ENCODE measurements at regions not wholly inside any gene's neighbourhood (a gene's known extent, or its start where the extent isn't known, plus 50 kb on each side); places are given as distances from the start of the nearest gene placed in this dataset.

DNA sequence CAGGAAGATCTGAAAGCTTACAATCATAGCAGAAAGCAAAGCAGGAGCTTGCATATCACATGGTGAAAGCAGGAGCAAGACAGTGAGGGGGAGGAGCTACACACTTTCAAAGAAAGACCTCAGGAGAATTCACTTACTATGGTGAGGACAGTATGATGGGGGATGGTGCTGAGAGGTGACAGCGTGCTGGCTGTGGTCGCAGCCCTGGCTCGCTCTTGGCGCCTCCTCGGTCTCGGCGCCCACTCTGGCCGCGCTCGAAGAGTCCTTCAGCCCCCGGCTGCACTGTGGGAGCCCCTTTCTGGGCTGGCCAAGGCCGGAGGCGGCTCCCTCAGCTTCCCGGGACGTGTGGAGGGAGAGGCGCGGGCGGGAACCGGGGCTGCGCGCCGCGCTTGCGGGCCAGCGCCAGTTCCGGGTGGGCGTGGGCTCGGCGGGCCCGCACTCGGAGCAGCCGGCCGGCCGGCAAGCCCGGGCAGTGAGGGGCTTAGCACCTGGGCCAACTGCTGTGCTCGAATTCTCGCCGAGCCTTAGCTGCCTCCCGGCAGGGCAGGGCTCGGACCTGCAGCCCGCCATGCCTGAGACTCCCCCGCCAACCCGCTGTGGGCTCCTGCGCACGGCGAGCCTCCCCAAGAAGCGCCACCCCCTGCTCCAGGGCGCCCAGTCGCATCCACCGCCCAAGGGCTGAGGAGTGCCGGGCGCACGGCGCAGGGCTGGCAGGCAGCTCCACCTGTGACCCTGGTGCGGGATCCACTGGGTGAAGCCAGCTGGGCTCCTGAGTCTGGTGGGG lies 131.9 kb upstream of the SPATS2L start:
- Histone ChIP-seq H3K9ac (ENCODE audit: low read depth, low read length) (no peak overlapping the region), H3K4me3 (ENCODE audit: low read length) (no peak overlapping the region), H3K27ac (ENCODE audit: low read depth, low read length) (no peak overlapping the region), H3K9me3 (ENCODE audit: insufficient read depth, low read depth, low read length) (no peaks in the 10 kb centered on the region), H3K27me3 (ENCODE audit: insufficient read depth, low read length) (no peaks in the 10 kb centered on the region), H3K4me1 (ENCODE audit: insufficient read depth, low read length) (peaks cover 4% of the 10 kb centered on the region; the same call in 1 of the 2 replicates), H3K36me3 (ENCODE audit: insufficient read depth, low read length) (no peaks in the 10 kb centered on the region)
- 96% methylated on average over 55 of the region's 55 CpGs for WGBS

DNA sequence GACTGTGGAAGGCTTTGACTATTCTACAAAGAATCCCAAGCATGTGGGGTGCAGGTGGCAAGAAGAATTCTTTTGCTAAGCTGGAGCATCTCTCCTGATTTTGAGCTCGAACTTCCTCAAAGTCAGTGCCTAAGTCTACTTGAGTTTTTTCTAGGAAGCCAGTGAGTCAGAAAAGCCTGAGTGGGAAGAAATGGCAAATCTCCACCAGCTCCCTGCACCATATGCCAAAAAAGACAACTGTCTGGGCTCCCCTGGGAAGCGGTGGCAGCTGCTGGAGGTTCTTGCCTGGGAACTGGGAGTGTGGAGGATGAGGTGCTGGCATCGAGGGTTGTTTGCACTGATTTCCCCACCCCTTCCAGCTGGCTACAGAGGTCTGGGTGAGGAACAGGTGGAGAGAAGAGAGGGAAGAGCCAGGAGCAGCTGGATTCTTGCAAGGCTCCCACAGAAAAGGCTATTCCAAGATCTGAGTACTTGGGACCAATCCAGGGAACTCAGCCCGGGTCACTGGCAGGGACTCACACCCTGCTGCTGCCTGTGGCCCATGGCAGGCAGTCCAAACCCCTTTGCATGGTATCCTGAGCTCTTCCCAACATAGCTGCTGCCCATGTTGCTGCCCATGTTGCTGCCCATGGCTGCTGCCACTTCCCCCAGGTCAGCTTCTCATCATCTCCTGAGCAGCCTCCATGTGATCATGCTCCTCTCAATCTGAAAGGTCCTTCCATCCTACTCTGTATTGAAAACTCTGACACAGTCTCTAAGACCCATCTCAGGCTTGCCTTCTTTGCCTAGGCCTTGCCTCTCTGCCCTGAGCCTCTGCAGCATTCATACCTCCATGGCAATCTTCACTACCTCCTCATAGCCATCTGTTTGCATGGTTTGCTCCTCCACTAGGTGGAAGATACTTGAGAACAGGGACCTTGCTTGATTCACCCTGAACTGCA lies 128.3 kb upstream of the SPATS2L start:
- Histone ChIP-seq H3K27ac (ENCODE audit: low read depth, low read length) (no peak overlapping the region), H3K4me1 (ENCODE audit: insufficient read depth, low read length) (peaks cover 4% of the 10 kb centered on the region; the same call in 1 of the 2 replicates), H3K36me3 (ENCODE audit: insufficient read depth, low read length) (no peaks in the 10 kb centered on the region), H3K9ac (ENCODE audit: low read depth, low read length) (no peak overlapping the region), H3K9me3 (ENCODE audit: insufficient read depth, low read depth, low read length) (0 out of 2 replicates have a peak, but pooled peaks cover 2% of the 10 kb centered on the region), H3K4me3 (ENCODE audit: low read length) (no peak overlapping the region), H3K27me3 (ENCODE audit: insufficient read depth, low read length) (no peaks in the 10 kb centered on the region)
- WGBS: 89% methylated on average over 4 of the region's 4 CpGs

DNA sequence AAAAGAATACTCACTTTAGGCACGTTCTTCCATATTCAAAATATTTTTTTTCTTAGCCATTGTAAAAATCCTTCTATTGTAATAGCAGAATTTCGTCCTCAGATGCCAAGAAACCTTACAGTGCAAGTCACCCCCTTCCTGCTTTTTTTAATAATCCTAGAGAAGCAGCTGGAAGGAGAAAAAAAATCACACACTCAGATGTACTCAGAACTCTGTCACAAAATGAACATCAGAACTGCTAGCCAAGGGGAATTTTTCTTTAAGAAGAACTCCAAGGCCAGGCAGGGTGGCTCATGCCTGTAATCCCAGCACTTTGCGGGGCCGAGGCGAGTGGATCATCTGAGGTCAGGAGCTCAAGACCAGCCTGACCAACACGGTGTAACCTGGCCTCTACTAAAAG lies 127.3 kb upstream of the SPATS2L start:
- 92% methylated on average over 5 of the region's 6 CpGs for WGBS

DNA sequence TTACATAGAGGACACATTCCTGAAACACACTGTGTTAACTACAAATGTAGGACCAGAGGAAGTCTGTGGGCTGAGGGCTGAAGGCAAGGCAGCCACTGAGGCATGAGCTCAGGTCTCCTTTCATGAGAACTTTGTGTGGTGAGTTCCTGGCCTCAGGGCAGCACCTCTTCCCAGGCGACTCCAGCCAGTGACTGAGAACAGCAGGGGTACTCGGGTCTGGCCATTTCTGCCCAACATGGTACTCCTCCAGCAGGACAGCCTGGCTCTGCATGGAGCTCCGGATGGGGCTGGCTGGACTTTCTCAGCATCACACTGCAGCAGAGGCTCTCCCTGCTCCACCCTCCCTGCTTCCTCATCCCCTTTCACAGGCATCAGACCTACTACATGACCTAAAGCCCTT lies 125.5 kb upstream of the SPATS2L start:
- no peak overlapping the region for H3K9ac ChIP-seq (ENCODE audit: low read depth, low read length)
- H3K9me3 ChIP-seq (ENCODE audit: insufficient read depth, low read depth, low read length): 0 out of 2 replicates have a peak, but pooled peaks cover 6% of the 10 kb centered on the region
- 80% methylated on average over 3 of the region's 3 CpGs for WGBS
- H3K36me3 ChIP-seq (ENCODE audit: insufficient read depth, low read length): no peaks in the 10 kb centered on the region
- peaks cover 8% of the 10 kb centered on the region for H3K4me1 ChIP-seq (ENCODE audit: insufficient read depth, low read length)
- no peaks in the 10 kb centered on the region for H3K27me3 ChIP-seq (ENCODE audit: insufficient read depth, low read length)
- no peak overlapping the region for H3K4me3 ChIP-seq (ENCODE audit: low read length)
- H3K27ac ChIP-seq (ENCODE audit: low read depth, low read length): no peak overlapping the region

More for the DNA sequence above, 127.3 kb upstream of the SPATS2L start:
- no peak overlapping the region for H3K27ac ChIP-seq (ENCODE audit: low read depth, low read length)
- H3K4me1 ChIP-seq (ENCODE audit: insufficient read depth, low read length): peaks cover 4% of the 10 kb centered on the region; the same call in 1 of the 2 replicates
- H3K36me3 ChIP-seq (ENCODE audit: insufficient read depth, low read length): no peaks in the 10 kb centered on the region
- no peak overlapping the region for H3K9ac ChIP-seq (ENCODE audit: low read depth, low read length)
- H3K4me3 ChIP-seq (ENCODE audit: low read length): no peak overlapping the region
- H3K9me3 ChIP-seq (ENCODE audit: insufficient read depth, low read depth, low read length): 0 out of 2 replicates have a peak, but pooled peaks cover 6% of the 10 kb centered on the region
- no peaks in the 10 kb centered on the region for H3K27me3 ChIP-seq (ENCODE audit: insufficient read depth, low read length)

DNA sequence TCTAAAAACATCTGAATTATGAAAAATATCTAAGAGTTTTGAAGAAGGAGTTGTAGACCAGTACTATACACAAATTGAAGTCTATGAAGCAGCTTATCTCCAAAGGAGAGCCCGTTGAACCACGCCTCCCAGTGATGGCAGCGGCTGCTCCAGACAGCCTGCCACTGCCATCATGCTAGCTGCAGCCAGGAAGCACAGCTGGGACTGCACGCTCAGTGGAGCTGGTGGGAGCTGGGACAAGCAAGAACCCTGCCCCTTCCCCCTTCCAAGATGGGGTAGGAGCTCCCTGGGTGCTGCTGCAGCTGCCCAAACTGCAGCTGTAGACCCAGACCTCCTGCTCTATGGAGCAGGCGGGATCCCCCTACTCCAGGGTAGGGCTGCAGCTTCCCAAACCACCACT lies 124.7 kb upstream of the SPATS2L start:
- WGBS: 95% methylated on average over 5 of the region's 5 CpGs
- Histone ChIP-seq H3K36me3 (ENCODE audit: insufficient read depth, low read length) (no peaks in the 10 kb centered on the region), H3K9me3 (ENCODE audit: insufficient read depth, low read depth, low read length) (0 out of 2 replicates have a peak, but pooled peaks cover 6% of the 10 kb centered on the region), H3K9ac (ENCODE audit: low read depth, low read length) (no peak overlapping the region), H3K27ac (ENCODE audit: low read depth, low read length) (no peak overlapping the region), H3K4me3 (ENCODE audit: low read length) (no peak overlapping the region), H3K4me1 (ENCODE audit: insufficient read depth, low read length) (peaks cover 10% of the 10 kb centered on the region), H3K27me3 (ENCODE audit: insufficient read depth, low read length) (no peaks in the 10 kb centered on the region)

DNA sequence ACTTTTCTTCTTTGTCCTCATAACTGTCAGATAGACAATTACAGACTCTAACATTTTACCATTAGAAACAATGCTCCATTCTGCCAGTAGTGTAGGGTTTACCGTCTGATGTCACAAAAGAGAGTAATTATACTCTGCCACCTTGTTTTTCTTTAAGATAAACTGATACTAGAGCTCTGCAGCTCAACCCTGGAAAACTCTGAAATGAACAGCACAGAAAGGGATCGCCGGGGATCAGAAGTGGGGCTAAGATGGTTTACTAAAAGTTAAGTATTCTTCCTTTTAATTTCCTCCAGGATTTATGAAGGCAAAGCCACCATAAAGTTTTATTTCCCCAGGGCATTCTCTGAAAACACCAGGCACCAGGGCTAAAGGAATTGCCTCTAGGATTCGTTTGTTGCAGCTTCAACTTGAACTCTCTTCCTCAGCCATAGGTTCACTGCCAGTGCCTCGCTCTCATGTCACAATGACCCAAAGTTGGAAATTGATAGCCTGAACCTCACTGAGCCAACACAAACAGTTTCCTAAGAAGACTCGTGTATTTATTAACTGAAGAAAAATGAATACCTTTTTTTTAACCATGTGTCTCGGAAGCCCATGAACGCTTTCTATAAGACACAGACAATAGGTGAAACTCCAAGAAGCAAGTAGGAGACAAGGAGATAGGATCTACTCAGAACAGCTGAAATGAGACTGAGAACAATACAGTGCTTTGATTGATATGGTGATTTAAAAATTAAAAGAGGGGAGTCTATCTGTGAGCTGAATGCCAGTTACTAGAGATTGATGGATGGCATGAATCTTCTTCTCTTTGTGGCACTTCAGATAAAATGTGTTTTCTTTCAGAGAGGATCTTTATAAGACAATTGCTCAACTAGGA lies 121.5 kb upstream of the SPATS2L start:
- Histone ChIP-seq H3K27ac (ENCODE audit: low read depth, low read length) (no peak overlapping the region), H3K4me3 (ENCODE audit: low read length) (no peak overlapping the region), H3K4me1 (ENCODE audit: insufficient read depth, low read length) (peaks cover 6% of the 10 kb centered on the region), H3K9ac (ENCODE audit: low read depth, low read length) (no peak overlapping the region), H3K9me3 (ENCODE audit: insufficient read depth, low read depth, low read length) (0 out of 2 replicates have a peak, but pooled peaks cover 6% of the 10 kb centered on the region), H3K27me3 (ENCODE audit: insufficient read depth, low read length) (no peaks in the 10 kb centered on the region), H3K36me3 (ENCODE audit: insufficient read depth, low read length) (no peaks in the 10 kb centered on the region)
- 97% methylated on average over 8 of the region's 8 CpGs for WGBS

DNA sequence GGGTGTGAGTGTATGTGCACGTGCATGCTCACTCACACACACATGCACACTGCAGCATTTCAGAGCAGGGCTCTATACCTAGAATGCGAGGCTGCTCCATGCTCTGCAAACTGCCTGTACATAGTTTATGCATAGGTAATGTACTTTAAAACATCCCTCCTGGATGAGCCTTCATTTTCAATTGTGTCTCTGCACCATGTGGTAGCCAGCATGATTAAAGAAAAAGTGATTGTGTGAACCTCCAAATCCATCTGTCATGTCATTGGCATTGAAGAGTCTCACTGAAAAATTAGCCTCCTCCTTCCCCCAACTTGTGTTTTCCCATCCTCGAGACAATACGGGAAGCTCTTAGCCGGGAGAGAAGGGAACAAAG lies 120.9 kb upstream of the SPATS2L start:
- Histone ChIP-seq H3K9me3 (ENCODE audit: insufficient read depth, low read depth, low read length) (0 out of 2 replicates have a peak, but pooled peaks cover 6% of the 10 kb centered on the region), H3K9ac (ENCODE audit: low read depth, low read length) (no peak overlapping the region), H3K4me1 (ENCODE audit: insufficient read depth, low read length) (peaks cover 6% of the 10 kb centered on the region), H3K27ac (ENCODE audit: low read depth, low read length) (no peak overlapping the region), H3K27me3 (ENCODE audit: insufficient read depth, low read length) (no peaks in the 10 kb centered on the region), H3K4me3 (ENCODE audit: low read length) (no peak overlapping the region), H3K36me3 (ENCODE audit: insufficient read depth, low read length) (no peaks in the 10 kb centered on the region)
- 82% methylated on average over 4 of the region's 5 CpGs for WGBS

DNA sequence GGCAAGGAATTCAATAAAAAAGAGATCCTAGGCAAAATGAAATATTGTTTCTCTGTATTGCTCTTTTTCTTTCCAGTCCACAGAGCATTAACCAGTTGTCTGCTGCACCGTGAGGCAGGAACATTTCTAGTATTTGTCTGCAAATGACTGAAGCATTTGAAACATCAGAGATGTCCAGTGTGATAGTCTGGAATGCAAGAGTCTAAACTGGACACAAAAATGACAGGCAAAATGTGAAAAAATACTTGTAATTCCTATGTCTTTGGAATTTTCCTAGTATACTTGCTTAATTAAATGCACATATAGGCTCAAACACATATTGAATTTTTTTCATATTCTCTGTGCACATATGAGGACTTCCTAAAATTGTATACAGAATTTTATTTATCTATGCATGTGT lies 120.5 kb upstream of the SPATS2L start:
- Histone ChIP-seq H3K4me3 (ENCODE audit: low read length) (no peak overlapping the region), H3K36me3 (ENCODE audit: insufficient read depth, low read length) (no peaks in the 10 kb centered on the region), H3K9me3 (ENCODE audit: insufficient read depth, low read depth, low read length) (0 out of 2 replicates have a peak, but pooled peaks cover 6% of the 10 kb centered on the region), H3K27me3 (ENCODE audit: insufficient read depth, low read length) (no peaks in the 10 kb centered on the region), H3K9ac (ENCODE audit: low read depth, low read length) (no peak overlapping the region), H3K4me1 (ENCODE audit: insufficient read depth, low read length) (peaks cover 6% of the 10 kb centered on the region), H3K27ac (ENCODE audit: low read depth, low read length) (no peak overlapping the region)
- WGBS: 93% methylated on average over 1 of the region's 1 CpG

DNA sequence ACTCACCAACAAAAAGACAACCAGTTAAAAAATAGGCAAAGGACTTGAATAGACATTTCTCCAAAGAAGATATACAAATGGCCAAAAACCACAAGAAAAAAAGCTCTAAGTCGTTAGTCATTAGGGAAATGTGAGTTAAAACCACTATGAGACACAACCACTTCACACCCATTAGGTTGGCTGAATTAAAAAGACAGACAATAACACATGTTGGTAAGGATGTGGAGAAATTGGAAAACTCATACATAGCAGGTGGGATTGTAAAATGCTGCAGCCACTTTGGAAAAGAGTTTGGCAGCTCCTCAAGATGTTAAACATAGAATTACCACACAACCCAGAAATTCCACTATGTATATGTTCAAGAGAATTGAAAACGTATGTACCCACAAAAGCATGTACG lies 117.6 kb upstream of the SPATS2L start:
- 100% methylated on average over 2 of the region's 3 CpGs for WGBS
- Histone ChIP-seq H3K27ac (ENCODE audit: low read depth, low read length) (no peak overlapping the region), H3K4me1 (ENCODE audit: insufficient read depth, low read length) (peaks cover 10% of the 10 kb centered on the region), H3K36me3 (ENCODE audit: insufficient read depth, low read length) (no peaks in the 10 kb centered on the region), H3K27me3 (ENCODE audit: insufficient read depth, low read length) (no peaks in the 10 kb centered on the region), H3K9me3 (ENCODE audit: insufficient read depth, low read depth, low read length) (no peaks in the 10 kb centered on the region), H3K9ac (ENCODE audit: low read depth, low read length) (no peak overlapping the region), H3K4me3 (ENCODE audit: low read length) (no peak overlapping the region)

DNA sequence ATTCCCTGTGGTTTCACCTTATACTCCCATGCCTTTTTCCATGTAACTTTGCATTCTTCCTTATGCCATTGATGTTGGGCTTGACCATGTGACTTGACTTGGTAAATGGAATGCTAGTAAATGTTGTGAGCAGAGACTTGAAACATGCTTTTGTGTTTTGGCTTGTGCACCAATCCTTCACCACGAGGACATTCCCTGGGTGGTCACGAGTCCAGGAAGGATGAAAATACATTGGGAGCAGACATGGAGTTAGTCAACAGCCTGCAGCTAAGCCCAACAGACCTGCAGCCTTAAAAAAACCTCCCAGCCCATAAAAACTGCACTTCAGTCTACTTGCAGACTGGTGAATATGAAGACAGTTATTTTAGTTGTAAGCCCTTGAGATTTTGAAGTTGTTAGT lies 116.5 kb upstream of the SPATS2L start:
- Histone ChIP-seq H3K4me1 (ENCODE audit: insufficient read depth, low read length) (peaks cover 10% of the 10 kb centered on the region), H3K27ac (ENCODE audit: low read depth, low read length) (no peak overlapping the region), H3K27me3 (ENCODE audit: insufficient read depth, low read length) (no peaks in the 10 kb centered on the region), H3K9ac (ENCODE audit: low read depth, low read length) (no peak overlapping the region), H3K9me3 (ENCODE audit: insufficient read depth, low read depth, low read length) (no peaks in the 10 kb centered on the region), H3K4me3 (ENCODE audit: low read length) (no peak overlapping the region), H3K36me3 (ENCODE audit: insufficient read depth, low read length) (no peaks in the 10 kb centered on the region)
- WGBS: 95% methylated on average over 2 of the region's 2 CpGs

Data from HUES64 (cell line).